WERI-Rb-1 (cell line): ENCODE measurements at regions not wholly inside any gene's neighbourhood (a gene's known extent, or its start where the extent isn't known, plus 50 kb on each side); places are given as distances from the start of the nearest gene placed in this dataset.

Source experiments
- DNase-seq: peaks from one replicate; pipeline ENCODE4 v3.0.0-alpha.2; 2020
- H3K27ac ChIP-seq: fragments of 250-450 bp; sonication (Bioruptor Pico); 2 replicates; pipeline ENCODE4 v1.5.1; 2020; ENCODE audit warnings: mild to moderate bottlenecking, moderate library complexity
- H3K27me3 ChIP-seq: fragments of 250-450 bp; sonication (Bioruptor Pico); 2 replicates; pipeline ENCODE4 v1.5.1; 2021; ENCODE audit warnings: mild to moderate bottlenecking, low read depth, moderate library complexity; ENCODE audit not compliant: insufficient read depth, severe bottlenecking
- H3K36me3 ChIP-seq: fragments of 250-450 bp; sonication (Bioruptor Pico); 2 replicates; pipeline ENCODE4 v1.5.1; 2020; ENCODE audit warnings: mild to moderate bottlenecking, moderate library complexity
- H3K4me3 ChIP-seq: 2 replicates; pipeline ENCODE4 v1.5.1; 2011; ENCODE audit warnings: low read depth, mild to moderate bottlenecking, control low read depth, low read length
- H3K9me3 ChIP-seq: fragments of 250-450 bp; sonication (Bioruptor Pico); 2 replicates; pipeline ENCODE4 v1.5.1; 2021; ENCODE audit warnings: mild to moderate bottlenecking, moderate library complexity; ENCODE audit not compliant: severe bottlenecking
- TF ChIP-seq, protein P1 (sequence below): IDR thresholded peaks from 2 replicates; pipeline ENCODE4 v1.5.1; 2011; ENCODE audit warnings: low read depth, mild to moderate bottlenecking, control low read depth, inconsistent platforms, low read length

DNA sequence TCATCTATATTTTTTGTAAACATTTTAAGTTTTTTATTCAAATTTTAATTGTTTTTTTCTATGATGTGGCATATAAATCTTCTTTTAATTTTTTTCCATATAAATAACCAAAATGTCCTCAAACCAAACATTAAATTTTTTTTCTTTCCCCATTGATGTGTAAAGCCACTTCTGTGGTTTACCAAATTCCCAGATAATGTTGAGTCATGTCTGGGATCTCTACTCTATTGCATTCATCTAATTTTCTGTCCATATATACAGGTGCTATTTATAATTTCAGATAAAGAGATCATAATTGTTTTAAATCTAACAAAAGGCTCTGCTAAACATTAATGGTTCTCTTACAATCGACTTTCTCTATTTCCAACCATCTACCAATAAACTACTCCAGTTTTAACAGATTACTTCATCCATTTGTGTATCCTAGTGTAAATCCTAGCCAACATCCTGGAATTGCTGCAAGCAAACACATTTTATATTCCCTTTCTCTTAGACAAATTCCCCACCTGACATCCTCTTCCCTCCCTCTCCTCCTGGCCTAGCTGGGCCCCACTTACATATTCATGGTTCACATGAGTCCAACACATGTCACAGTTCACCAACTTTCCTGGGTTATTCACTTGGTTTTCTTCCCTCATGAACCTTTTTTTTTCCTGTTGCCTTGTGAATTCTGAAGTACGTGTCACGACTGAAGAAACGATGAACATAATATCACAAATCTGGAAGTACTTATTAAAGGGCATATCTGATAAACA is 368.0 kb upstream of the AGTR1 start:
- TF ChIP-seq, protein P1, sequence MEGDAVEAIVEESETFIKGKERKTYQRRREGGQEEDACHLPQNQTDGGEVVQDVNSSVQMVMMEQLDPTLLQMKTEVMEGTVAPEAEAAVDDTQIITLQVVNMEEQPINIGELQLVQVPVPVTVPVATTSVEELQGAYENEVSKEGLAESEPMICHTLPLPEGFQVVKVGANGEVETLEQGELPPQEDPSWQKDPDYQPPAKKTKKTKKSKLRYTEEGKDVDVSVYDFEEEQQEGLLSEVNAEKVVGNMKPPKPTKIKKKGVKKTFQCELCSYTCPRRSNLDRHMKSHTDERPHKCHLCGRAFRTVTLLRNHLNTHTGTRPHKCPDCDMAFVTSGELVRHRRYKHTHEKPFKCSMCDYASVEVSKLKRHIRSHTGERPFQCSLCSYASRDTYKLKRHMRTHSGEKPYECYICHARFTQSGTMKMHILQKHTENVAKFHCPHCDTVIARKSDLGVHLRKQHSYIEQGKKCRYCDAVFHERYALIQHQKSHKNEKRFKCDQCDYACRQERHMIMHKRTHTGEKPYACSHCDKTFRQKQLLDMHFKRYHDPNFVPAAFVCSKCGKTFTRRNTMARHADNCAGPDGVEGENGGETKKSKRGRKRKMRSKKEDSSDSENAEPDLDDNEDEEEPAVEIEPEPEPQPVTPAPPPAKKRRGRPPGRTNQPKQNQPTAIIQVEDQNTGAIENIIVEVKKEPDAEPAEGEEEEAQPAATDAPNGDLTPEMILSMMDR: no peak
- Histone ChIP-seq H3K4me3 (no peak overlapping the region), H3K36me3 (no peaks in the 10 kb centered on the region), H3K9me3 (no peaks in the 10 kb centered on the region), H3K27me3 (no peaks in the 10 kb centered on the region), H3K27ac (no peak overlapping the region)
- no peak for DNase-seq

DNA sequence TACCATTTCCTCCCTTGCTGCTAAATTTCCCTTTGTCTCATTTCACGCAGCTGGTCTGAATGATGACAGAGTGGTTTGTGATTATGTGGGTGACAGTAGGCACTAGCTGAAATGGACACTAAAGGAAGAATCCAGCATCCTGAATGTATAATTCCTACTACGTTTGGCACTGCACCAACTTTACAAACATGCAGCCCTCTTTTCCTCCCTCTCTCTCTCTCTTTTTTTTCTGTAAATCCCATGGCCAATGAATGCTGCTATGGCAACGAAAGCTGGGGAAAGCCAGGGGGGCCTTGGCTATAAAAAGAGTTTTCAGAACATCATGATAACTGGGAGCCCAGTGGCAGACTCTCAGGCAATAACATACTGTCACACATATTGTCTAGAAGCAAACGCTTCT is 367.2 kb upstream of the AGTR1 start:
- H3K27ac ChIP-seq: no peak overlapping the region
- no peaks in the 10 kb centered on the region for H3K9me3 ChIP-seq
- H3K4me3 ChIP-seq: no peak overlapping the region
- TF ChIP-seq, protein P1: no peak
- DNase-seq: no peak
- no peaks in the 10 kb centered on the region for H3K27me3 ChIP-seq
- H3K36me3 ChIP-seq: no peaks in the 10 kb centered on the region

DNA sequence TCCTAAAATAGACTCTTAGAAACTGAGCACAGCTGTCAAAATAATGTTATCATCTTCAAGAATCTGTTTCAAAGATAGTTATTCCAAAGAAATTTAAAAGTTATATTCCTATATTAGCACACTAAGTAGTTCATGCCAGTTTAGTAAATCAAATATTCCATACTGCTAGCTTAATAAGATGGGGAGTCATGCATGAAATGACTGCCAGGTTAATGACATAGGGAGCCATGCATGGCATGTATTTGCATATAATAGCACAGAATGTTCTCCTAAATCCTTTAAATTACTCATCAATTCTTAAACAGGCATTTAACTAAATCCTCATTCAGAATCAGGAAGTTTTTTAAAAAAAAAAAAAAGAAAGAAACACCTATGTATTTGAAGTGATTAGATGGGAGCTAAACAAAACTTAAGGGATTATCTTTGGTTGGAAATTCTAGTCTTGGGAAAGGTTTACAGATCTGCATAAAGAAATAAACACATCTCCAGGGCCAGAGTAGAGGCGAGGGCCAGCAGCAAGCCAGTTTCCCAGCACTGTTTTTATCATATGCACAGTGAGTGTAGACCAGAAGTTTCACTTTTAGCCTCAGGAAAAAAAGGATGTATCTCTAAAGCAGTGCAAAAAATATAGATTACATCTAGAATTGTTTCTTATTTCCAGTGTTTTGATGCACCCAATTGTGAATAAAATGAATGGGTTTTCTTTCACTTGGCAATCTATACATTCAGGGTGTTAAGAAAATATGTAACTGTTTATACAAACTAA is 366.4 kb upstream of the AGTR1 start:
- H3K9me3 ChIP-seq: no peaks in the 10 kb centered on the region
- no peak overlapping the region for H3K27ac ChIP-seq
- TF ChIP-seq, protein P1: no peak
- no peak overlapping the region for H3K4me3 ChIP-seq
- H3K27me3 ChIP-seq: no peaks in the 10 kb centered on the region
- no peaks in the 10 kb centered on the region for H3K36me3 ChIP-seq
- no peak for DNase-seq

DNA sequence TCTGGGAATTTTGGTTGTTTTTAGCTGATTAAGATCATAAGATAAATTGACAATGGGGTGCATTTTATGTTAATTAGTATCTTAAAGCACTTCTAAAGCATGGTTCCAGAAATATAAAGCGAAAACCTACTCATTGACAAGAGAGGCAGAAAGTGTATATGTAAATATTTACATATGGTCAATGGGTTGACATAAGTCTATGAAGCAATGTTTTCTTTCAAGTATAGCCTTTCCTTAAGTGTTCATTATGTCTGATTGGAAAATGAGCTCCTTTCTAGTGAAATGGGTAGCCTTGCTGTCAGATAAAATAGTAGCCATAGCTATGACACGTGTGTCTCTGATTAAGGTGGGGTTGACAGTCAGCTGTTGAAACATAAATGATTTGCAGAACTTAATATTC is 365.2 kb upstream of the AGTR1 start:
- H3K4me3 ChIP-seq: no peak overlapping the region
- TF ChIP-seq, protein P1: no peak
- H3K27ac ChIP-seq: no peak overlapping the region
- H3K9me3 ChIP-seq: no peaks in the 10 kb centered on the region
- no peaks in the 10 kb centered on the region for H3K27me3 ChIP-seq
- DNase-seq: no peak
- H3K36me3 ChIP-seq: no peaks in the 10 kb centered on the region

DNA sequence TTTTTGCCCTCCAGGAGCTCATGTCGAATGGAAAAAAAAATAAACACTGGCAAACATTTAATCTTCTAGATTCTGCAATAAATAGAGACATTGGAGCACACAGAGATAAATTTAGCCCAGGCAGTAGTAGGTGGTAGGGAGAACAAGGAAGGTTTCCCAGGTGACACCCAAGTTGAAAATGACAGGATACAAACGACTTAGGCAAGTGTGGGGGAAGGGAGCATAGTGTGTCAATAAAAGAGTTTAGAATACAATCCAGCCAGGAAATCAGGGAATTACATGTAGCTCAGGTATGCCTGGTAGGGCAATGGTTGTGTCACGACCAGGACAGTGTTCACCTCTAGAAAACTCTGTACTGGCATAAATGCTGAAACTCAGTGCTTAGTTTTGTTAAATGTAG is 364.6 kb upstream of the AGTR1 start:
- Histone ChIP-seq H3K27me3 (no peaks in the 10 kb centered on the region), H3K27ac (no peak overlapping the region), H3K4me3 (no peak overlapping the region), H3K36me3 (no peaks in the 10 kb centered on the region), H3K9me3 (no peaks in the 10 kb centered on the region)
- no peak for DNase-seq
- TF ChIP-seq, protein P1: no peak
